Progenitor cell of endocrine pancreas (in vitro differentiated cells): ENCODE measurements at regions not wholly inside any gene's neighbourhood (a gene's known extent, or its start where the extent isn't known, plus 50 kb on each side); places are given as distances from the start of the nearest gene placed in this dataset.

ENCODE experiments used
- DNase-seq: peaks from one replicate; pipeline ENCODE4 v3.0.0; 2021; ENCODE audit warnings: low spot score; ENCODE audit not compliant: unreplicated experiment
- H3K27ac Mint-ChIP-seq: 2 replicates; pipeline ENCODE4 v1.8.0; 2021; ENCODE audit warnings: mild to moderate bottlenecking, moderate library complexity, mixed read lengths
- H3K27me3 Mint-ChIP-seq: 2 replicates; pipeline ENCODE4 v1.8.0; 2021; ENCODE audit warnings: mixed read lengths
- H3K36me3 Mint-ChIP-seq: 2 replicates; pipeline ENCODE4 v1.8.0; 2022; ENCODE audit warnings: mixed read lengths; ENCODE audit not compliant: insufficient read depth
- H3K4me1 Mint-ChIP-seq: 2 replicates; pipeline ENCODE4 v1.8.0; 2021; ENCODE audit warnings: low read depth, mixed read lengths
- H3K4me3 Mint-ChIP-seq: 2 replicates; pipeline ENCODE4 v1.8.0; 2021; ENCODE audit warnings: low read depth, mild to moderate bottlenecking, moderate library complexity, mixed read lengths
- H3K9me3 Mint-ChIP-seq: 2 replicates; pipeline ENCODE4 v1.8.0; 2021; ENCODE audit warnings: low read depth, mixed read lengths
- CTCF ChIP-seq: fragments of 200-600 bp; sonication (generic); IDR thresholded peaks from one replicate; pipeline ENCODE4 v1.5.0; 2021; ENCODE audit warnings: antibody characterized with exemption, mild to moderate bottlenecking; ENCODE audit not compliant: unreplicated experiment

DNA sequence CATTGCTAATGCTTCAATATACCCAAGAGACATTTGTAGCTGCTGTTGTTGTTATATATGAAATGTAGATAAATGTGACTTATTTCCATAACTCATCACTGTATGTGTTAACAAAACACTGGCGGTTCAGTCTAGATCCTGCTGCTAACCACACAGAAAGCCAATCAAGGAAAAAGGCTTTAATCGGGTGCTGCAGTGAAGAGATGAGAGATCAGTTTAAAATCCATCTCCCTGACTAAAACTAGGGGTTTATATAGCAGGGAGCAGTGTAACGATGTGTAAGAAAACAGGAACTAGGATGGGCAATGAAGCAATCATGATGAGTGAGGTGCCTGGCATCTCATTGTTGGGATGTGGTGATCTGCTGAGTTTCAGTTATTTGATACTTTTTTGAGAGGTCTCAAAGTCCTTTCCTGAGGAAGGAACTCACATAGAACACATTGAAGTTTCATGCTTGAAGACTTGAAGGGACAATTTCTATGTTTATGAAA, 677.7 kb upstream of the CDH7 start:
- Mint-ChIP-seq H3K36me3 (peaks cover 2% of the 10 kb centered on the region), H3K9me3 (peaks cover 11% of the 10 kb centered on the region), H3K4me1 (no peaks in the 10 kb centered on the region), H3K4me3 (no peak overlapping the region), H3K27me3 (no peaks in the 10 kb centered on the region), H3K27ac (no peak overlapping the region)
- DNase-seq = no peak
- no peak for TF ChIP-seq CTCF

GRCh38 chr18:65057439-65058083, 693.3 kb upstream of the CDH7 start:
- Mint-ChIP-seq H3K4me3 (no peak overlapping the region), H3K27me3 (no peaks in the 10 kb centered on the region), H3K36me3 (no peaks in the 10 kb centered on the region), H3K9me3 (peaks cover 3% of the 10 kb centered on the region), H3K4me1 (peaks cover 2% of the 10 kb centered on the region), H3K27ac (no peak overlapping the region)
- no peak for TF ChIP-seq CTCF
- no peak for DNase-seq

DNA sequence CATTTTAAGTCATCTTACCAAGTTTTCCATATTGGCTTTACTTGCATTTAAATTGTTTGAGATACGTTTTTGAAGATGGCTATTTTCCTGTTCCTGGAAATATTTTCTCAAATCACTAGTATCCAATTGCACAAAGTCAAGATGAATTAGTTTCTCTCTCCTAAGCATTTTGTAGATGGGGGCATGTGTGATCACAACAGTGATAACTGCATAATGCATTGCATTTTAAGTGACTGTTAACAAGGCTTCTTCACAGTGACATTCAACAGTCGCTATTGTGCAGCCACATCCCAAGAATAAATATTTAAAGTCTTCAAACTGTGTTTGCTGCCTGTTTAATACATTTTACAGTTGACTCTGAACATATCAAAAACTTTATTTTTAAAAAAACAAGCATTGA, 694.2 kb upstream of the CDH7 start:
- no peak overlapping the region for H3K4me3 Mint-ChIP-seq

DNA sequence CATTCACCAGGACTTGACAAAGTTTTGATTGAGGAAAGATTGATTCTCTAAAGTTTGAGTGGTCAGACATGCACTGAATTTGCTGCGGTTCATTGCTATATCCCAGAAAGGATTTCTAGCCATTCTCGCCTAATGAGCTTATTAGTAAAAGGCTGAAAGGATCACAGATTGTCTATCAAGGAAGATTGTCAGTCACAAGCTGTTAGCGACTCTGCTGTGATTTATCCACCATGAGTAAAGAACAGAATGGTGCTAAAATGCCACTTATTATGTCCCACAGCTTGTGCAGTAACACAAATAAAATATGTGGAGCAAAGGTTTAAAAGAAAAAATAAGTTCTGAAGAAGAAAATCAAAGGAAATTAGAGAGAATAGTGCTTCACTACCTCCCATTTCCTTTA, 701.2 kb upstream of the CDH7 start:
- Mint-ChIP-seq H3K9me3 (peaks cover 3% of the 10 kb centered on the region), H3K4me1 (peaks cover 9% of the 10 kb centered on the region), H3K36me3 (no peaks in the 10 kb centered on the region), H3K27ac (no peak overlapping the region), H3K4me3 (no peak overlapping the region), H3K27me3 (peaks cover 20% of the 10 kb centered on the region)
- DNase-seq = no peak
- no peak for TF ChIP-seq CTCF

More for the DNA sequence above, 694.2 kb upstream of the CDH7 start:
- Mint-ChIP-seq H3K9me3 (peaks cover 3% of the 10 kb centered on the region), H3K27me3 (no peaks in the 10 kb centered on the region), H3K36me3 (no peaks in the 10 kb centered on the region), H3K4me1 (peaks cover 2% of the 10 kb centered on the region), H3K27ac (no peak overlapping the region)
- DNase-seq = no peak
- TF ChIP-seq CTCF = no peak

DNA sequence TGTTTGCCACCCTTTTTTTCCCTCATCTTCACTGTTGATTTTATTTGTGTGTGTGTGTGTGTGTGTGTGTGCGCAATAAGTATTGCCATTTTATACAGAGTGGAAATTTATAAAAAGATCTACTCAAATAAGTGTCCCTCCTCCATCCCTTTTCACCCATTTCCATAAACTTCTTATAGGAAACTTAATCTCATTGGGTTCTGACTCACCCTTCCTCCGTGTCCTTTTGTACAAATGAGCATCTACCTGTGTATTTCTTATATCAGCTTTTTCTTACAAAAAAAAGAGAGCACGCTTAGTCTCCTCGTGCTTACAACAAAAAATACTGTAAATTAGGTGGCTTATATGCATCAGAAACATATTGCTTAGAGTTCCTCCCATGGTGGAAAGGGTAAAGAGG, 711.2 kb upstream of the CDH7 start:
- Mint-ChIP-seq H3K4me1 (peaks cover 20% of the 10 kb centered on the region), H3K9me3 (no peaks in the 10 kb centered on the region), H3K36me3 (no peaks in the 10 kb centered on the region), H3K27me3 (peaks cover 21% of the 10 kb centered on the region), H3K27ac (no peak overlapping the region), H3K4me3 (no peak overlapping the region)
- no peak for DNase-seq
- TF ChIP-seq CTCF = no peak
